Stimulated activated naive CD8-positive, alpha-beta T cell treated with anti-CD3 and anti-CD28 coated beads, Interleukin-15, amount 100 ng/mL, for 72 hours (primary cell): ENCODE measurements at regions not wholly inside any gene's neighbourhood (a gene's known extent, or its start where the extent isn't known, plus 50 kb on each side); places are given as distances from the start of the nearest gene placed in this dataset.

Source experiments
- ATAC-seq: fragments of 150-1000 bp; cut with Tn5 transposase; 2 replicates; pipeline ENCODE4 v1.10.0; 2021; ENCODE audit warnings: mild to moderate bottlenecking, moderate library complexity
- DNase-seq, 2 donors: peaks; one replicate each; pipeline ENCODE4 v3.0.0; 2021 to 2022
- H3K27ac Mint-ChIP-seq, 2 donors: one replicate each; pipeline ENCODE4 v1.8.0; 2022; ENCODE audit warnings: mild to moderate bottlenecking in 2 of 2, mixed read lengths in 2 of 2, moderate library complexity in 2 of 2
- H3K27me3 Mint-ChIP-seq: one replicate; pipeline ENCODE4 v1.8.0; 2022; ENCODE audit warnings: mixed read lengths
- H3K4me1 Mint-ChIP-seq: one replicate; pipeline ENCODE4 v1.8.0; 2022; ENCODE audit warnings: mild to moderate bottlenecking, mixed read lengths
- H3K4me3 Mint-ChIP-seq, 2 donors: one replicate each; pipeline ENCODE4 v1.8.0; 2022; ENCODE audit warnings: mild to moderate bottlenecking in 2 of 2, mixed read lengths in 2 of 2, moderate library complexity in 1 of 2
- H3K9me3 Mint-ChIP-seq, 2 donors: one replicate each; pipeline ENCODE4 v1.8.0; 2022; ENCODE audit warnings: mixed read lengths in 2 of 2

GRCh38 chr2:236674646-236675045 is 105.0 kb downstream of the ACKR3 start:
- H3K27me3 Mint-ChIP-seq: peaks cover 45% of the 10 kb centered on the region
- no peak overlapping the region for H3K27ac Mint-ChIP-seq
- H3K4me3 Mint-ChIP-seq: no peak overlapping the region
- DNase-seq (no peak), ATAC-seq (no peak)
- H3K4me1 Mint-ChIP-seq: no peaks in the 10 kb centered on the region
- H3K9me3 Mint-ChIP-seq: peaks cover 0 to 7% of the 10 kb centered on the region in 2 donors

- DNase-seq (no peak), ATAC-seq (no peak)
- H3K4me1 Mint-ChIP-seq: no peaks in the 10 kb centered on the region
- no peak overlapping the region for H3K4me3 Mint-ChIP-seq
- no peak overlapping the region for H3K27ac Mint-ChIP-seq
- H3K9me3 Mint-ChIP-seq: peaks cover 0 to 7% of the 10 kb centered on the region in 2 donors
- peaks cover 45% of the 10 kb centered on the region for H3K27me3 Mint-ChIP-seq
Observed at GRCh38 chr2:236675051-236675450, 105.4 kb downstream of the ACKR3 start.

- no peak for ATAC-seq
- Mint-ChIP-seq H3K4me3 (no peak overlapping the region), H3K4me1 (no peaks in the 10 kb centered on the region), H3K9me3 (peaks cover 0 to 7% of the 10 kb centered on the region in 2 donors), H3K27ac (no peak overlapping the region), H3K27me3 (peaks cover 50% of the 10 kb centered on the region)
- DNase-seq: no peak
Observed at GRCh38 chr2:236675526-236675925, 105.9 kb downstream of the ACKR3 start.

GRCh38 chr2:236676136-236676873 is 106.7 kb downstream of the ACKR3 start:
- Mint-ChIP-seq H3K9me3 (peaks cover 0 to 7% of the 10 kb centered on the region in 2 donors), H3K4me1 (no peaks in the 10 kb centered on the region), H3K27me3 (peaks cover 58% of the 10 kb centered on the region), H3K4me3 (no peak overlapping the region), H3K27ac (no peak overlapping the region)
- DNase-seq (no peak), ATAC-seq (no peak)

GRCh38 chr2:236677368-236677767 is 107.7 kb downstream of the ACKR3 start:
- Mint-ChIP-seq H3K4me1 (no peaks in the 10 kb centered on the region), H3K4me3 (no peak overlapping the region), H3K27ac (no peak overlapping the region), H3K27me3 (peaks cover 58% of the 10 kb centered on the region), H3K9me3 (peaks cover 0 to 7% of the 10 kb centered on the region in 2 donors)
- DNase-seq: no peak
- no peak for ATAC-seq

- Mint-ChIP-seq H3K9me3 (no peaks in the 10 kb centered on the region), H3K4me1 (no peaks in the 10 kb centered on the region), H3K27me3 (peaks cover 49% of the 10 kb centered on the region), H3K4me3 (no peak overlapping the region), H3K27ac (no peak overlapping the region)
- DNase-seq (no peak), ATAC-seq (no peak)
Observed at GRCh38 chr2:236678307-236678975, 108.8 kb downstream of the ACKR3 start.

- DNase-seq (no peak), ATAC-seq (no peak)
- no peaks in the 10 kb centered on the region for H3K9me3 Mint-ChIP-seq
- H3K27me3 Mint-ChIP-seq: peaks cover 46% of the 10 kb centered on the region
- H3K4me3 Mint-ChIP-seq: no peak overlapping the region
- H3K4me1 Mint-ChIP-seq: no peaks in the 10 kb centered on the region
- H3K27ac Mint-ChIP-seq: no peak overlapping the region
Observed at GRCh38 chr2:236679884-236680860, 110.5 kb downstream of the ACKR3 start.

GRCh38 chr2:236682651-236683422 is 113.2 kb downstream of the ACKR3 start:
- no peak for DNase-seq
- ATAC-seq: no peak
- peaks cover 51% of the 10 kb centered on the region for H3K27me3 Mint-ChIP-seq
- no peaks in the 10 kb centered on the region for H3K4me1 Mint-ChIP-seq
- no peaks in the 10 kb centered on the region for H3K9me3 Mint-ChIP-seq
- no peak overlapping the region for H3K4me3 Mint-ChIP-seq
- no peak overlapping the region for H3K27ac Mint-ChIP-seq

GRCh38 chr2:236684504-236685256 is 115.1 kb downstream of the ACKR3 start:
- Mint-ChIP-seq H3K4me3 (no peak overlapping the region), H3K27ac (no peak overlapping the region), H3K4me1 (no peaks in the 10 kb centered on the region), H3K9me3 (no peaks in the 10 kb centered on the region), H3K27me3 (peaks cover 50% of the 10 kb centered on the region)
- ATAC-seq (no peak), DNase-seq (no peak)

- no peaks in the 10 kb centered on the region for H3K9me3 Mint-ChIP-seq
- no peaks in the 10 kb centered on the region for H3K4me1 Mint-ChIP-seq
- ATAC-seq (no peak), DNase-seq (no peak)
- H3K27ac Mint-ChIP-seq: no peak overlapping the region
- H3K4me3 Mint-ChIP-seq: no peak overlapping the region
- H3K27me3 Mint-ChIP-seq: peaks cover 48% of the 10 kb centered on the region
Observed at GRCh38 chr2:236685361-236685760, 115.7 kb downstream of the ACKR3 start.

- H3K4me1 Mint-ChIP-seq: no peaks in the 10 kb centered on the region
- no peak overlapping the region for H3K27ac Mint-ChIP-seq
- H3K4me3 Mint-ChIP-seq: no peak overlapping the region
Observed at GRCh38 chr2:236685979-236686520, 116.4 kb downstream of the ACKR3 start.

GRCh38 chr2:236686561-236686960 is 116.9 kb downstream of the ACKR3 start:
- DNase-seq: no peak
- Mint-ChIP-seq H3K4me3 (no peak overlapping the region), H3K4me1 (no peaks in the 10 kb centered on the region), H3K27ac (no peak overlapping the region), H3K9me3 (no peaks in the 10 kb centered on the region), H3K27me3 (peaks cover 47% of the 10 kb centered on the region)
- ATAC-seq: peak; percentile 13

More at GRCh38 chr2:236685979-236686520, 116.4 kb downstream of the ACKR3 start:
- Mint-ChIP-seq H3K27me3 (peaks cover 44% of the 10 kb centered on the region), H3K9me3 (no peaks in the 10 kb centered on the region)
- DNase-seq (no peak), ATAC-seq (no peak)

GRCh38 chr2:236687296-236687965 is 117.8 kb downstream of the ACKR3 start:
- Mint-ChIP-seq H3K27me3 (peaks cover 52% of the 10 kb centered on the region), H3K9me3 (no peaks in the 10 kb centered on the region), H3K4me1 (no peaks in the 10 kb centered on the region), H3K27ac (no peak overlapping the region), H3K4me3 (no peak overlapping the region)
- ATAC-seq: no peak
- no peak for DNase-seq

- DNase-seq (no peak), ATAC-seq (no peak)
- peaks cover 52% of the 10 kb centered on the region for H3K27me3 Mint-ChIP-seq
- no peaks in the 10 kb centered on the region for H3K9me3 Mint-ChIP-seq
- H3K4me3 Mint-ChIP-seq: no peak overlapping the region
- no peak overlapping the region for H3K27ac Mint-ChIP-seq
- no peaks in the 10 kb centered on the region for H3K4me1 Mint-ChIP-seq
Observed at GRCh38 chr2:236688157-236688556, 118.5 kb downstream of the ACKR3 start.
